Transverse colon (tissue), 3 donors: ENCODE measurements at regions not wholly inside any gene's neighbourhood (a gene's known extent, or its start where the extent isn't known, plus 50 kb on each side); places are given as distances from the start of the nearest gene placed in this dataset.

Experiments
- CTCF ChIP-seq, 5 experiments: fragments of 200-600 bp in 3 of 5; fragments of 450-650 bp in 2 of 5; sonication (generic) in 3 of 5; IDR thresholded peaks; 1 replicate in 2 of 5; 2 replicates in 3 of 5; pipeline ENCODE4 v1.5.1; 2016 to 2017; ENCODE audit warnings: antibody characterized with exemption in 5 of 5, inconsistent platforms in 3 of 5, mild to moderate bottlenecking in 2 of 5, moderate library complexity in 1 of 5
- EP300 ChIP-seq: sonication (generic); formaldehyde crosslinking; IDR thresholded peaks from one replicate; pipeline ENCODE4 v1.6.1; 2017; ENCODE audit warnings: antibody characterized with exemption, low read depth
- POLR2A ChIP-seq: fragments of 450-650 bp; IDR thresholded peaks from one replicate; pipeline ENCODE4 v1.6.1; 2016; ENCODE audit warnings: antibody characterized with exemption, mild to moderate bottlenecking, moderate library complexity

GRCh38 chr14:66038212-66038611 is 448.0 kb upstream of the CCDC196 start:
- TF ChIP-seq CTCF (IDR thresholded peaks at IDR 0.05), result no peak
- no peak for TF ChIP-seq POLR2A
- no peak for TF ChIP-seq EP300
